ENCODE measurements at regions not wholly inside any gene's neighbourhood (a gene's known extent, or its start where the extent isn't known, plus 50 kb on each side); places are given as distances from the start of the nearest gene placed in this dataset.
"Not testable (repeated sequence)": the region's sequence is repeated elsewhere in the genome, so short reads cannot be mapped to it uniquely, and the experiment has no call there.

DNA sequence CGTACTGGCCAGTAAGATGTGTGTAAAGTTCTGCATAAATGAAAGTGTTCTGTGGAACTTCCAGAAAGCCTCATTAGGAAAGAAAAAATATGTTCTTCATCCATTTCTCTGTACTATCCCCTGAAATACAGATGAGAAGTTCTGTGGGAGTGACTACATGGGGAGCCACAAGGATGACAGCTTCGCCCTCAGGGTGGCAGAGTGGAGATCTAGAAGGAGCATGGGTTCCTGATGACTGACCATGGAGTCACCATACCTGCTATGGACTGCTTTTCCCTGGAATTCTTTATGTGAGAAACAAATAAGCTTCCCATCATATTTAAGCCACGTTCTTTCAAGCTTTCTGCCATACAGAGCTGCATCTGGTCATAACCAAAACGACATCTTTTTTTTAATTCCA lies 113.9 kb upstream of the RGS1 start:
- no peak for TF ChIP-seq CTCF (IDR thresholded peaks at IDR 0.05; ENCODE audit: low read depth, low read length)
- H3K4me3 ChIP-seq (ENCODE audit: low read depth, low read length): no peak overlapping the region

- H3K4me3 ChIP-seq (ENCODE audit: low read depth, low read length): no peak overlapping the region
- TF ChIP-seq CTCF (IDR thresholded peaks at IDR 0.05; ENCODE audit: low read depth, low read length): no peak
These were observed 113.0 kb upstream of the RGS1 start for GRCh38 chr1:192462616-192463015.

- TF ChIP-seq CTCF (IDR thresholded peaks at IDR 0.05; ENCODE audit: low read depth, low read length): no peak
- no peak overlapping the region for H3K4me3 ChIP-seq (ENCODE audit: low read depth, low read length)
These were observed 111.9 kb upstream of the RGS1 start for GRCh38 chr1:192463661-192464060.

GRCh38 chr1:192465221-192465620 lies 110.4 kb upstream of the RGS1 start:
- H3K4me3 ChIP-seq (ENCODE audit: low read depth, low read length): not testable (repeated sequence)

- no peak overlapping the region for H3K4me3 ChIP-seq (ENCODE audit: low read depth, low read length)
- no peak; the same call in 1 of the 2 replicates for TF ChIP-seq CTCF (IDR thresholded peaks at IDR 0.05; ENCODE audit: low read depth, low read length)
These were observed 101.4 kb upstream of the RGS1 start for GRCh38 chr1:192474080-192474683.

GRCh38 chr1:192475329-192475728 lies 100.2 kb upstream of the RGS1 start:
- no peak for TF ChIP-seq CTCF (IDR thresholded peaks at IDR 0.05; ENCODE audit: low read depth, low read length)
- no peak overlapping the region for H3K4me3 ChIP-seq (ENCODE audit: low read depth, low read length)

GRCh38 chr1:192475970-192476369 lies 99.6 kb upstream of the RGS1 start:
- H3K4me3 ChIP-seq (ENCODE audit: low read depth, low read length): no peak overlapping the region
- TF ChIP-seq CTCF (IDR thresholded peaks at IDR 0.05; ENCODE audit: low read depth, low read length): no peak

- TF ChIP-seq CTCF (IDR thresholded peaks at IDR 0.05; ENCODE audit: low read depth, low read length): no peak
These were observed 98.7 kb upstream of the RGS1 start for GRCh38 chr1:192476802-192477298.

More at GRCh38 chr1:192476802-192477298, 98.7 kb upstream of the RGS1 start:
- H3K4me3 ChIP-seq (ENCODE audit: low read depth, low read length): no peak overlapping the region
